DMS114 treated with DMSO at 0.1 percent for 48 hours (cell line): ENCODE measurements at regions not wholly inside any gene's neighbourhood (a gene's known extent, or its start where the extent isn't known, plus 50 kb on each side); places are given as distances from the start of the nearest gene placed in this dataset.
"Not testable (repeated sequence)": the region's sequence is repeated elsewhere in the genome, so short reads cannot be mapped to it uniquely, and the experiment has no call there.

Experiments used
- DNase-seq: peaks from one replicate; lab custom pipeline; 2025; ENCODE audit not compliant: unreplicated experiment; lab: John Stamatoyannopoulos, UW

GRCh38 chr11:81222491-81222890 is 1511.2 kb downstream of the FAM181B start:
- DNase-seq, result no peak

GRCh38 chr11:81220146-81220895 is 1513.3 kb downstream of the FAM181B start:
- no peak for DNase-seq

GRCh38 chr11:81219661-81220060 is 1514.0 kb downstream of the FAM181B start:
- no peak for DNase-seq

- DNase-seq, result no peak
These were observed 1515.2 kb downstream of the FAM181B start for GRCh38 chr11:81218440-81218839.

- no peak for DNase-seq
These were observed 1522.6 kb downstream of the FAM181B start for GRCh38 chr11:81211050-81211449.

- DNase-seq, result no peak
These were observed 1526.1 kb downstream of the FAM181B start for GRCh38 chr11:81207421-81208054.

- DNase-seq, result no peak
These were observed 1529.8 kb downstream of the FAM181B start for GRCh38 chr11:81203876-81204275.

GRCh38 chr11:81197396-81197795 is 1536.3 kb downstream of the FAM181B start:
- DNase-seq, result no peak

GRCh38 chr11:81192516-81192915 is 1541.1 kb downstream of the FAM181B start:
- DNase-seq, result no peak

GRCh38 chr11:81190546-81190945 is 1543.1 kb downstream of the FAM181B start:
- DNase-seq, result no peak

- not testable (repeated sequence) for DNase-seq
These were observed 1546.6 kb downstream of the FAM181B start for GRCh38 chr11:81187033-81187432.

GRCh38 chr11:81174646-81175330 is 1558.9 kb downstream of the FAM181B start:
- DNase-seq, result no peak

GRCh38 chr11:81165164-81165563 is 1568.5 kb downstream of the FAM181B start:
- no peak for DNase-seq

GRCh38 chr11:81159900-81160299 is 1573.8 kb downstream of the FAM181B start:
- no peak for DNase-seq

- no peak for DNase-seq
These were observed 1598.1 kb downstream of the FAM181B start for GRCh38 chr11:81135570-81135969.

- DNase-seq, result no peak
These were observed 1604.0 kb downstream of the FAM181B start for GRCh38 chr11:81129618-81130017.

GRCh38 chr11:81112718-81113117 is 1620.9 kb downstream of the FAM181B start:
- DNase-seq, result no peak

- no peak for DNase-seq
These were observed 1629.6 kb downstream of the FAM181B start for GRCh38 chr11:81104051-81104450.

- DNase-seq, result no peak
These were observed 1635.2 kb downstream of the FAM181B start for GRCh38 chr11:81098471-81098870.

- DNase-seq, result no peak
These were observed 1641.1 kb downstream of the FAM181B start for GRCh38 chr11:81092522-81092921.

GRCh38 chr11:81089242-81089641 is 1644.4 kb downstream of the FAM181B start:
- DNase-seq, result no peak

- DNase-seq, result no peak
These were observed 1639.6 kb upstream of the TENM4 start for GRCh38 chr11:81080476-81080875.
